GM12891 (cell line): ENCODE measurements at regions not wholly inside any gene's neighbourhood (a gene's known extent, or its start where the extent isn't known, plus 50 kb on each side); places are given as distances from the start of the nearest gene placed in this dataset.

ENCODE experiments used
- PAX5 ChIP-seq: IDR thresholded peaks from 2 replicates; pipeline ENCODE4 v1.6.1; 2011; ENCODE audit warnings: low read length, moderate library complexity, mild to moderate bottlenecking; ENCODE audit not compliant: insufficient read depth, severe bottlenecking
- POLR2A ChIP-seq: IDR thresholded peaks from 2 replicates; pipeline ENCODE4 v1.6.1; 2011; ENCODE audit warnings: low read depth, low read length, control low read depth
- POLR2AphosphoS5 ChIP-seq: IDR thresholded peaks from 2 replicates; pipeline ENCODE4 v1.6.1; 2011; ENCODE audit warnings: low read depth, low read length, control low read depth
- SPI1 ChIP-seq: IDR thresholded peaks from 2 replicates; pipeline ENCODE4 v1.6.1; 2011; ENCODE audit warnings: low read depth, low read length, control low read depth
- TAF1 ChIP-seq: IDR thresholded peaks from 2 replicates; pipeline ENCODE4 v1.6.1; 2011; ENCODE audit warnings: low read depth, low read length, control low read depth

DNA sequence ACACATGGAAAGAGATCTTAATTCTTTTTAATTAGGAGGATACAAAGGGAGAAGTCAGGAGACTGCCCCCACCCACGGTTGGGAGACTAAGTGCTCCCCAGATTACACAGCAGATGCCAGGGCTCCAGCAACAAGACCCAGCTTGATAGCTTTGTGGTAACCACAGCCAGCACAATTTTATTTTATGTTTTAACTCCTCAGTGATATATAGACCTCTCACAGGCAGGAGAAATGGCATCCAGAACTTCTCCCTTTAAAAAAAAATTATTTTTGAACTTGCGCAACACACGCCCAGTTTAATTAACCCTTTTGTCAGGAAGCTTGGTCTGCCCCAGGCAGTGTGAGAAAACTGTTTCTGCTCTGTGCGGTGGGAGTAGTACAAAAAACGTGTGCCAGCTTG lies 62.6 kb upstream of the ACOT11 start:
- TF ChIP-seq POLR2A (no peak), TAF1 (no peak), POLR2AphosphoS5 (no peak), SPI1 (no peak), PAX5 (no peak)
